ENCODE measurements at regions not wholly inside any gene's neighbourhood (a gene's known extent, or its start where the extent isn't known, plus 50 kb on each side); places are given as distances from the start of the nearest gene placed in this dataset.

GRCh38 chr22:27329131-27329850 is 472.3 kb downstream of the MN1 start:
- no peaks in the 10 kb centered on the region for H3K36me3 ChIP-seq (ENCODE audit: control insufficient read depth, insufficient read depth, low read length)
- peaks cover 10% of the 10 kb centered on the region for H3K4me1 ChIP-seq (ENCODE audit: control insufficient read depth, insufficient read depth, low read length)
- H3K27ac ChIP-seq (ENCODE audit: low read depth, low read length): no peak overlapping the region
- no peak overlapping the region for H3K9ac ChIP-seq (ENCODE audit: low read depth, low read length)
- no peaks in the 10 kb centered on the region; the same call in 1 of the 2 replicates for H3K27me3 ChIP-seq (ENCODE audit: control insufficient read depth, insufficient read depth, low read length)
- H3K9me3 ChIP-seq (ENCODE audit: control insufficient read depth, insufficient read depth, low read length): no peaks in the 10 kb centered on the region
- H3K4me3 ChIP-seq (ENCODE audit: low read depth, low read length): peak overlapping the region; percentile 26; the same call in 1 of the 2 replicates

DNA sequence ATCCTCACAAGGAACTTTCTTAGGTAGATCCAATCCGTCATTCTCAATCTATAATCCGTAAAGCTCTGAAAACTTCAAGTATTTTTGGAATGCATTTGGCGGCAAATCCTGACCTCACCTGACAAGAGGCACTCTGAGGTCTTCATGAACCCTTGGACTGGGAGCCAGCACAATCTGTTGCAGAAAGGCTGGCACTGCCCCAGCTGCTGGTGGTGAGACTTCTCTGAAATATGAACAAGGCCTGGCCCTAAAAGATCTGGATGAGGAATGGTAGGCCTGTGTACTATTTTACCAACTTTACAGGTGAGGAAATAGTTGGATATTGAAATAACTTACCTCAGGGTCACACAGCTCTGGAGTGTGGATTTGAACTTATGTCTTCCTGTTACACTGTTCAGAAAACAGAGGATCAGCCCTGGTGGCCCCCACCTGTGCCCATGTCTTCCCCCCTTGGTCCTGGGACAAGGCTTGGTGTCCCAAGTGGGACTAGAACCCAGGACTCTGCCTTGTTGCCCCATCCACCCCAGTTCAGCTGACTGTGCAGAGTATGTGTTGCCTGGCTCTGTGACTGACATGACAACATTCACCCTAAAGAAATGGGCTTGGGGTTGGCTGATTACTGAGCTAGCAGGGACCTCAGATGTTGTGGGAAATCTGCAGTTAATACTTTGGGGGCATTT is 471.4 kb downstream of the MN1 start:
- Histone ChIP-seq H3K9me3 (ENCODE audit: control insufficient read depth, insufficient read depth, low read length) (no peaks in the 10 kb centered on the region), H3K27me3 (ENCODE audit: control insufficient read depth, insufficient read depth, low read length) (no peaks in the 10 kb centered on the region; the same call in 1 of the 2 replicates), H3K9ac (ENCODE audit: low read depth, low read length) (no peak overlapping the region), H3K4me3 (ENCODE audit: low read depth, low read length) (no peak overlapping the region), H3K36me3 (ENCODE audit: control insufficient read depth, insufficient read depth, low read length) (no peaks in the 10 kb centered on the region), H3K27ac (ENCODE audit: low read depth, low read length) (no peak overlapping the region), H3K4me1 (ENCODE audit: control insufficient read depth, insufficient read depth, low read length) (peaks cover 10% of the 10 kb centered on the region)

GRCh38 chr22:27331526-27332281 is 469.9 kb downstream of the MN1 start:
- no peaks in the 10 kb centered on the region for H3K9me3 ChIP-seq (ENCODE audit: control insufficient read depth, insufficient read depth, low read length)
- peaks cover 10% of the 10 kb centered on the region for H3K4me1 ChIP-seq (ENCODE audit: control insufficient read depth, insufficient read depth, low read length)
- H3K36me3 ChIP-seq (ENCODE audit: control insufficient read depth, insufficient read depth, low read length): no peaks in the 10 kb centered on the region
- H3K4me3 ChIP-seq (ENCODE audit: low read depth, low read length): no peak overlapping the region
- H3K9ac ChIP-seq (ENCODE audit: low read depth, low read length): no peak overlapping the region
- H3K27me3 ChIP-seq (ENCODE audit: control insufficient read depth, insufficient read depth, low read length): no peaks in the 10 kb centered on the region; the same call in 1 of the 2 replicates
- no peak overlapping the region for H3K27ac ChIP-seq (ENCODE audit: low read depth, low read length)

GRCh38 chr22:27335102-27335660 is 466.4 kb downstream of the MN1 start:
- no peak overlapping the region for H3K27ac ChIP-seq (ENCODE audit: low read depth, low read length)
- peaks cover 9% of the 10 kb centered on the region for H3K4me1 ChIP-seq (ENCODE audit: control insufficient read depth, insufficient read depth, low read length)
- H3K9ac ChIP-seq (ENCODE audit: low read depth, low read length): no peak overlapping the region
- H3K36me3 ChIP-seq (ENCODE audit: control insufficient read depth, insufficient read depth, low read length): no peaks in the 10 kb centered on the region
- no peaks in the 10 kb centered on the region for H3K9me3 ChIP-seq (ENCODE audit: control insufficient read depth, insufficient read depth, low read length)
- H3K27me3 ChIP-seq (ENCODE audit: control insufficient read depth, insufficient read depth, low read length): peaks cover 8% of the 10 kb centered on the region
- H3K4me3 ChIP-seq (ENCODE audit: low read depth, low read length): no peak overlapping the region

- H3K4me1 ChIP-seq (ENCODE audit: control insufficient read depth, insufficient read depth, low read length): peaks cover 9% of the 10 kb centered on the region
- no peaks in the 10 kb centered on the region for H3K36me3 ChIP-seq (ENCODE audit: control insufficient read depth, insufficient read depth, low read length)
- no peak overlapping the region for H3K27ac ChIP-seq (ENCODE audit: low read depth, low read length)
- no peak overlapping the region for H3K9ac ChIP-seq (ENCODE audit: low read depth, low read length)
- H3K4me3 ChIP-seq (ENCODE audit: low read depth, low read length): no peak overlapping the region
- peaks cover 14% of the 10 kb centered on the region for H3K27me3 ChIP-seq (ENCODE audit: control insufficient read depth, insufficient read depth, low read length)
- H3K9me3 ChIP-seq (ENCODE audit: control insufficient read depth, insufficient read depth, low read length): no peaks in the 10 kb centered on the region
These were observed 465.1 kb downstream of the MN1 start for GRCh38 chr22:27336151-27337090.

- peaks cover 14% of the 10 kb centered on the region for H3K27me3 ChIP-seq (ENCODE audit: control insufficient read depth, insufficient read depth, low read length)
- no peak overlapping the region for H3K4me3 ChIP-seq (ENCODE audit: low read depth, low read length)
- H3K9ac ChIP-seq (ENCODE audit: low read depth, low read length): no peak overlapping the region
- H3K4me1 ChIP-seq (ENCODE audit: control insufficient read depth, insufficient read depth, low read length): peaks cover 4% of the 10 kb centered on the region; the same call in 1 of the 2 replicates
- no peaks in the 10 kb centered on the region for H3K36me3 ChIP-seq (ENCODE audit: control insufficient read depth, insufficient read depth, low read length)
- H3K9me3 ChIP-seq (ENCODE audit: control insufficient read depth, insufficient read depth, low read length): no peaks in the 10 kb centered on the region
- no peak overlapping the region for H3K27ac ChIP-seq (ENCODE audit: low read depth, low read length)
These were observed 463.9 kb downstream of the MN1 start for GRCh38 chr22:27337676-27338075.

- Histone ChIP-seq H3K27ac (ENCODE audit: low read depth, low read length) (no peak overlapping the region), H3K4me3 (ENCODE audit: low read depth, low read length) (no peak overlapping the region), H3K9me3 (ENCODE audit: control insufficient read depth, insufficient read depth, low read length) (no peaks in the 10 kb centered on the region), H3K4me1 (ENCODE audit: control insufficient read depth, insufficient read depth, low read length) (peaks cover 4% of the 10 kb centered on the region; the same call in 1 of the 2 replicates), H3K27me3 (ENCODE audit: control insufficient read depth, insufficient read depth, low read length) (peaks cover 14% of the 10 kb centered on the region), H3K36me3 (ENCODE audit: control insufficient read depth, insufficient read depth, low read length) (no peaks in the 10 kb centered on the region), H3K9ac (ENCODE audit: low read depth, low read length) (no peak overlapping the region)
These were observed 461.5 kb downstream of the MN1 start for GRCh38 chr22:27340047-27340446.

- Histone ChIP-seq H3K4me3 (ENCODE audit: low read depth, low read length) (no peak overlapping the region), H3K27ac (ENCODE audit: low read depth, low read length) (no peak overlapping the region), H3K27me3 (ENCODE audit: control insufficient read depth, insufficient read depth, low read length) (peaks cover 9% of the 10 kb centered on the region), H3K9ac (ENCODE audit: low read depth, low read length) (no peak overlapping the region), H3K4me1 (ENCODE audit: control insufficient read depth, insufficient read depth, low read length) (peaks cover 3% of the 10 kb centered on the region; the same call in 1 of the 2 replicates), H3K36me3 (ENCODE audit: control insufficient read depth, insufficient read depth, low read length) (no peaks in the 10 kb centered on the region), H3K9me3 (ENCODE audit: control insufficient read depth, insufficient read depth, low read length) (no peaks in the 10 kb centered on the region)
These were observed 457.0 kb downstream of the MN1 start for GRCh38 chr22:27344546-27344945.

DNA sequence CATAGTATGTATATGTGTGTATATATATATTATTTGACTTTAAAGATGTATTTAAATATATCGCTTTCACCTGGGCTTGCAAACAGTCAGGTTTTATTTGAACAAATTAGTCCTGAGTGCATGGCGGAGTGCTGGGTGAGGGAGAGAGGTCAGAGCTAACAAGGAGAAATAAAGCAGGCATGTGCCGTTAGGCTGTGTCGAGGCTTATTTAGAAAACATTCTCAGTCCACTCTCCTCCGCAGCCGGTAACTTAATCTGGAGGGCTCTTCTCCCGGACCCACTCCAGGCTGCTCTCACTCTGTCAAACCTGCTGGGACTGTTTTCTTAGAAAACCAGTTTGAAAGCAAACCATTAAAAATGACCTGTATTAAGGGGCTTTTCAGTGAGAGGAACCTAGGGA is 455.9 kb downstream of the MN1 start:
- no peak overlapping the region for H3K4me3 ChIP-seq (ENCODE audit: low read depth, low read length)
- no peaks in the 10 kb centered on the region for H3K36me3 ChIP-seq (ENCODE audit: control insufficient read depth, insufficient read depth, low read length)
- no peak overlapping the region for H3K27ac ChIP-seq (ENCODE audit: low read depth, low read length)
- H3K9me3 ChIP-seq (ENCODE audit: control insufficient read depth, insufficient read depth, low read length): no peaks in the 10 kb centered on the region
- H3K27me3 ChIP-seq (ENCODE audit: control insufficient read depth, insufficient read depth, low read length): peaks cover 2% of the 10 kb centered on the region; the same call in 1 of the 2 replicates
- no peaks in the 10 kb centered on the region for H3K4me1 ChIP-seq (ENCODE audit: control insufficient read depth, insufficient read depth, low read length)
- no peak overlapping the region for H3K9ac ChIP-seq (ENCODE audit: low read depth, low read length)

GRCh38 chr22:27347951-27348350 is 453.6 kb downstream of the MN1 start:
- Histone ChIP-seq H3K27ac (ENCODE audit: low read depth, low read length) (no peak overlapping the region), H3K9ac (ENCODE audit: low read depth, low read length) (no peak overlapping the region), H3K36me3 (ENCODE audit: control insufficient read depth, insufficient read depth, low read length) (no peaks in the 10 kb centered on the region), H3K4me1 (ENCODE audit: control insufficient read depth, insufficient read depth, low read length) (0 out of 2 replicates have a peak, but pooled peaks cover 4% of the 10 kb centered on the region), H3K4me3 (ENCODE audit: low read depth, low read length) (no peak overlapping the region), H3K27me3 (ENCODE audit: control insufficient read depth, insufficient read depth, low read length) (no peaks in the 10 kb centered on the region), H3K9me3 (ENCODE audit: control insufficient read depth, insufficient read depth, low read length) (no peaks in the 10 kb centered on the region)

Measured in HUES48 (cell line).